LNCaP clone FGC (cell line): ENCODE measurements at regions not wholly inside any gene's neighbourhood (a gene's known extent, or its start where the extent isn't known, plus 50 kb on each side); places are given as distances from the start of the nearest gene placed in this dataset.

Source experiments
- DNase-seq: peaks from one replicate; pipeline ENCODE4 v3.0.0-alpha.2; 2011; ENCODE audit warnings: low read depth
- H3K4me3 ChIP-seq: 2 replicates; pipeline ENCODE4 v1.5.1; 2011; ENCODE audit warnings: mild to moderate bottlenecking, low read depth, low read length, control low read depth
- TF ChIP-seq, protein P1 (sequence below): IDR thresholded peaks from 2 replicates; pipeline ENCODE4 v1.5.1; 2012; ENCODE audit warnings: mild to moderate bottlenecking; ENCODE audit not compliant: control insufficient read depth, insufficient read depth; ENCODE audit errors: extremely low read depth

DNA sequence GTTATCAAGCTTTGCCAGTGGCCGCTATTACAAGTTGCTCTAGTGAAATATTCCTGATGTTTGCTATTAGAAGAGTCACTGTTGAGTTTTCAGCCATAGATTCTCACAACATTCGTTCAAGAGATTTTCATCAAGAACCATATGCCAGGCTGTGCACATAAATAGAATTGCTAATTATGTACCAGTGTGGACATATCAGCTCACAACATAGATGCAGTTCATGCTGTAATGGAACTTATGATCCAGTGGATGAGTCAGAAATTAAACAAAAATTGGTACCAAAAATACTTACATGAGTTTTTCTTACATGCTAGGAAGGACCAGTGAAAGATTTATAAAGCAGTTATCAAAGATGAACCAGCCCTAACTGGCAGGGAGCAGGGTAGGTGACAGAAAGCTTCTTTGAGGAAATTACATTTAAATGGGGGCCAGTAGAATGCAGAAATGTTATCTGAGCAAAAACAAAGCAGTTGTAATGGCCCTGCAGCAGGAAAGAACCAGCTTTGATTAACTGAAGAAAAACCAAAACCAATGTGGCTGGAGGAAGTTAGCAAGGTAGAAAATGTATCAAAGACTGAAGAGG, 404.2 kb downstream of the DNAH5 start:
- TF ChIP-seq, protein P1, sequence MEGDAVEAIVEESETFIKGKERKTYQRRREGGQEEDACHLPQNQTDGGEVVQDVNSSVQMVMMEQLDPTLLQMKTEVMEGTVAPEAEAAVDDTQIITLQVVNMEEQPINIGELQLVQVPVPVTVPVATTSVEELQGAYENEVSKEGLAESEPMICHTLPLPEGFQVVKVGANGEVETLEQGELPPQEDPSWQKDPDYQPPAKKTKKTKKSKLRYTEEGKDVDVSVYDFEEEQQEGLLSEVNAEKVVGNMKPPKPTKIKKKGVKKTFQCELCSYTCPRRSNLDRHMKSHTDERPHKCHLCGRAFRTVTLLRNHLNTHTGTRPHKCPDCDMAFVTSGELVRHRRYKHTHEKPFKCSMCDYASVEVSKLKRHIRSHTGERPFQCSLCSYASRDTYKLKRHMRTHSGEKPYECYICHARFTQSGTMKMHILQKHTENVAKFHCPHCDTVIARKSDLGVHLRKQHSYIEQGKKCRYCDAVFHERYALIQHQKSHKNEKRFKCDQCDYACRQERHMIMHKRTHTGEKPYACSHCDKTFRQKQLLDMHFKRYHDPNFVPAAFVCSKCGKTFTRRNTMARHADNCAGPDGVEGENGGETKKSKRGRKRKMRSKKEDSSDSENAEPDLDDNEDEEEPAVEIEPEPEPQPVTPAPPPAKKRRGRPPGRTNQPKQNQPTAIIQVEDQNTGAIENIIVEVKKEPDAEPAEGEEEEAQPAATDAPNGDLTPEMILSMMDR, result no peak
- no peak overlapping the region for H3K4me3 ChIP-seq
- DNase-seq, result no peak

DNA sequence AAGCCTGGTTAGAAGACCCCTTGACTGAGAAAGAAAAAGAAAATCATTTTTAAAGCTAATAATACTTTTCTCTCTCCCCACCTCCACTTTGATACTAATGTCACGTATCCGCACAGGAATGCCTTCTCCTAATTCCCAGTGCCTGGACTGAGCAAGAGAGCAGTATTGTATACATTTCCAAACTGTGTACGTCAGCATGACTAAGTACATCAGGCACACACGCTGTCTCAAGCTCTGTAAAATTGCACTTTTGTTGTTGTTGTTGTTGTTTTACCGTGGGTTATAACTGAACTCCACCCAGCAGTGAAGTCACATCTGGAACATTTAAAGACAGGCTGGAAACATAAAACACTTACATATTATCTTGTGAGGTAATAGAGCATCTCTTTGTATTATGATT, 407.6 kb downstream of the DNAH5 start:
- TF ChIP-seq, protein P1, result no peak
- no peak for DNase-seq
- no peak overlapping the region for H3K4me3 ChIP-seq

DNA sequence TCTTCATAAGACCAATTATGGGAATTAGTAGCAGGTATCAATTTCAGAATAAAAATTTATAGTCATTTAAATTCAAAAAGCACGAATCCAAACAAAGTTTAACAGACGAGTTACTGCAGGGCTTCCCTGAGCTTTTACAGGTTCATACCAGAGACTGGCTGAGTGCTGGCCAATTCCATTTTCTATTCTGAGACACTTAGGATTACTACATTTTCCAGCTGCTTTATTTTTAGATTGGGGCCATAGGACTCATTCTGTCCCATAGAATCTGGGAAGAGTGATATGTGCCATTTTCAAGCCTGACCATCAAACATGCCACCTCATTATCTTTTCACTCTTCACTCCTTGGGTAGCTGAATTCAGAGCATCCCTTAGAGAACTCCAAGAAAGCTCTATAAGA, 410.7 kb downstream of the DNAH5 start:
- DNase-seq, result no peak
- TF ChIP-seq, protein P1, result no peak
- H3K4me3 ChIP-seq, result no peak overlapping the region

DNA sequence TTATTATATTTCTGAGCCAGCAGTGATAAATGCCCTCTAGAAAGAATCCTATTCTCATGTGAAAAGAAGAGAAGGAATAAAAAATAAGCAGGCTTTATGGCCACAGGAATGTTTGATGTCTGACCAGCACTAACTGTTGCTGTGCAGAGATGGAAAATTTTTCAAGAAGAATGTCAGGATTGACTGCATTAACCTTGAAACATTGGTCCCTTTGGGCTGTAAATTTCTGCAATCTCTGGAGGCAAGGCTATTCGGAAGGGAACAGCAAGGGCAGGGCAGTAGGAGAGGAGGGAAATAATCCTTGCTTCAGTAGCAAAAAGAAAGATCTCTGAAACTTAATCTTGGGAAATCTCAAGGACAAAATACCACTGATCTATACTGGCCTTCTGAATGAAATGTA, 415.2 kb downstream of the DNAH5 start:
- no peak overlapping the region for H3K4me3 ChIP-seq
- TF ChIP-seq, protein P1, result no peak
- DNase-seq, result no peak

DNA sequence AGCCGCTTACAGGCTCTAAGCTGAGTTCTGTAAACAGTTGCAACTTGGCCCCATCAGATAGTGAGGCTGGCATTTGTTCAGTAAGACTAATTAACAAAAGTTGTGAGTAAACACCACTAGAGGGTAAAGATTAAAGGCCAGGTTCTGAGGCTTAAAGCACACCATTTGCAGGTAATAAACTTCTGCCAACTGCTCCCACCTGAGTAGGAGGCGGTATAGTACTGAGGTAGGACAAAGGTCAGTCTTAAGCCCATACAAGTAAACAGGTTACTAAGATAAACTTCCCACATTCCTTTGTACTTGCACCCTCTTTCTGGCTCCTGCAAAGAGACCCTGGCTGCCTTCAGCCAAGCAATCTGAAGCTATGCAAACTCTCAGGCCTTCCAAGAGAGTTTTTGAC, 419.6 kb downstream of the DNAH5 start:
- no peak overlapping the region for H3K4me3 ChIP-seq
- no peak for DNase-seq
- TF ChIP-seq, protein P1, result no peak

DNA sequence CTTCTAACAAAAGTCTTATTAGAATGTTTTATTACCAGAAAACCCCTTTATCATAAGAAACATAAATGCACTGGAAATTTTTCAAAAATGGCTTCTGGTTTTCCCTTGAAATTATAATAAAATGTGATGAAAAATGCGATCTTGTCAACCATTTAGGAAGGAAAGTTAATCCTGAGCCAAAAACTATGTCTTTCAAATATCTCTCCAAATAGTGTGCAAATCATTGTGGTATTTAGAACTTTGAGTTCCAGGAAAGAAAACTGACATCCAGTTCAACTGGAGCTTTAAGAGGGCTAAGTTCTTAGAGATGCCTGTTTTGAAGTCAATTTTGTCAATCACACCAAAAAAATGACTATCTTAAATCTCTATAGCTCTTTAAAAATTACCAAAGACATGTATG, 425.4 kb downstream of the DNAH5 start:
- no peak overlapping the region for H3K4me3 ChIP-seq
- TF ChIP-seq, protein P1, result no peak
- no peak for DNase-seq

DNA sequence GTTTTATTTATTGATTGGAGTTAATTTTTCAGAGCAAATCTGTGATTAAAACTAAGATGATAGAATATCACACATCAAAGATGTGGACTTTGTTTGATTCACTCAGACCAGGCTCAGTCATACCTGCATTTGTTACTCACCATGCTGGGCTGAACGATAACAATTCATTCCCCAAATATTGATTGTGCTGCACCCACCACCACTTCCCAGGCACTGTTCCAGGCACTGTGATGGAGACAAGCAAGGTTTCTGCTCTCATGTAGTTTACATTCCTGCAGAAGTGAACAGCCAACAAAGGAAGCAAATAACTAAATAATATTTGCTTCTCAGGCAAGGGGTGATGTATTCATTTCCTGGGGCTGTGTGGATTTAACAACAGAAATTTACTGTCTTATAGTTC, 428.3 kb downstream of the DNAH5 start:
- no peak for DNase-seq
- H3K4me3 ChIP-seq, result no peak overlapping the region
- TF ChIP-seq, protein P1, result no peak
